IPS DF 6.9 (cell line): ENCODE measurements at regions not wholly inside any gene's neighbourhood (a gene's known extent, or its start where the extent isn't known, plus 50 kb on each side); places are given as distances from the start of the nearest gene placed in this dataset.

Experiments used
- DNase-seq: peaks from one replicate; pipeline ENCODE4 v3.0.0-alpha.2; 2013; ENCODE audit warnings: low read depth, low spot score
- H3K27ac ChIP-seq: one replicate; pipeline ENCODE4 v1.5.1; 2013; ENCODE audit warnings: low read length, control low read depth
- H3K27me3 ChIP-seq: 2 replicates; pipeline ENCODE4 v1.6.1; 2013; ENCODE audit warnings: mild to moderate bottlenecking, low read length; ENCODE audit not compliant: control insufficient read depth, insufficient read depth
- H3K36me3 ChIP-seq: 2 replicates; pipeline ENCODE4 v1.6.1; 2013; ENCODE audit warnings: low read length; ENCODE audit not compliant: control insufficient read depth, insufficient read depth
- H3K4me1 ChIP-seq: 2 replicates; pipeline ENCODE4 v1.6.1; 2013; ENCODE audit warnings: low read length; ENCODE audit not compliant: control insufficient read depth, insufficient read depth
- H3K4me3 ChIP-seq: 2 replicates; pipeline ENCODE4 v1.5.1; 2013; ENCODE audit warnings: mild to moderate bottlenecking, low read length
- H3K9me3 ChIP-seq: 2 replicates; pipeline ENCODE4 v1.6.1; 2013; ENCODE audit warnings: low read length, inconsistent platforms; ENCODE audit not compliant: control insufficient read depth, insufficient read depth
- WGBS: extraction: QIAGEN DNeasy Blood & Tissue Kit; methylation state at CpG from one replicate; pipeline ENCODE4 v1.1.7; 2013; ENCODE audit warnings: mixed read lengths, missing lambda C conversion rate; ENCODE audit not compliant: insufficient read length, insufficient coverage; 5-methylcytosine and 5-hydroxymethylcytosine counted together

- Histone ChIP-seq H3K9me3 (no peaks in the 10 kb centered on the region), H3K27ac (no peak overlapping the region), H3K36me3 (no peaks in the 10 kb centered on the region), H3K4me1 (no peaks in the 10 kb centered on the region), H3K27me3 (no peaks in the 10 kb centered on the region), H3K4me3 (no peak overlapping the region)
- WGBS, result no CpG with 5 or more reads among the region's 5 CpGs
- DNase-seq, result no peak
These were observed 283.3 kb upstream of the ANKRD55 start for GRCh38 chr5:56516441-56516840.

DNA sequence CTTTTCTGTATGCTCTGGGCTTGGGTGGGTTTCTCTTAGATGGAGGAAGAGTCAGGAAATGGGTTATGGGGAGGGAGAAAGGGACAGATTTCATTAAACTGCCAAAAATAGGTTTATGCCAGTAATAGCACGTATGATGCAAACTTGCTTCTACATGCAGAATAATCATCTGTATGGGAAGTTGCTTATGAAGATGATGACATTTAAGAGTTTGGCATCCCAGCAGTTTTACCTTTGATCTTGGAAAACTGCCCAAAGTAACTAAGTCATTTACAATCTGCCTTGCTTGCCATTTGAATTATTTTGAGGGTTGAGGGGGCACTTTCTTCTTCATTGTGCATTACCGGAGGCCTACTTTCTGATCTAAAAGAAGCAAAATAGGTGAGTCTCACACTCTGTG lies 282.9 kb upstream of the ANKRD55 start:
- Histone ChIP-seq H3K27ac (no peak overlapping the region), H3K9me3 (no peaks in the 10 kb centered on the region), H3K36me3 (no peaks in the 10 kb centered on the region), H3K4me1 (no peaks in the 10 kb centered on the region), H3K27me3 (no peaks in the 10 kb centered on the region), H3K4me3 (no peak overlapping the region)
- no CpG with 5 or more reads among the region's 2 CpGs for WGBS
- DNase-seq, result no peak

DNA sequence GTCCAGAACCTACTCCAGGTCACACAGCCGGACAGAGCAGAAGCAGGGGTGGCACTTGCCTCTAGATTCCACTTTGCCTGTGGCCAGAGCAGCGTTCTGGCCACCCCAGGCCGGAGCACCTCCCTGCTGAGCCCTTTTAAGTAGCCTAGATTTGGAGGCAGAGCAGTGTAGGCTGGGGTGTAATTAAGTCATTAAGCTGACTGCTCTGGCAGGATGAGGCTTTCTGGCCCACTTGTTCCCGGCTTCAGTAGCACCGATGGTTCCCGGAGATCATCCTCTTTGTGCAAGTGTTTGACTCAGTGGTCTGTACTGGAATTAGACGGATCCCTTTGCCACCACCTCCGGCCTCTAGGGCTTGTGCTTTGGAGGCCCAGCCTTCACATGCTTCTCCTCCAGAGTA lies 281.9 kb upstream of the ANKRD55 start:
- no CpG with 5 or more reads among the region's 8 CpGs for WGBS
- H3K4me3 ChIP-seq, result no peak overlapping the region
- no peaks in the 10 kb centered on the region for H3K36me3 ChIP-seq
- H3K4me1 ChIP-seq, result no peaks in the 10 kb centered on the region
- no peaks in the 10 kb centered on the region for H3K27me3 ChIP-seq
- no peak overlapping the region for H3K27ac ChIP-seq
- no peak for DNase-seq
- H3K9me3 ChIP-seq, result no peaks in the 10 kb centered on the region

- H3K36me3 ChIP-seq, result no peaks in the 10 kb centered on the region
- H3K4me1 ChIP-seq, result no peaks in the 10 kb centered on the region
- no CpG with 5 or more reads among the region's 4 CpGs for WGBS
- no peak overlapping the region for H3K4me3 ChIP-seq
- H3K9me3 ChIP-seq, result no peaks in the 10 kb centered on the region
- no peaks in the 10 kb centered on the region for H3K27me3 ChIP-seq
- DNase-seq, result no peak
- H3K27ac ChIP-seq, result no peak overlapping the region
These were observed 281.1 kb upstream of the ANKRD55 start for GRCh38 chr5:56514245-56514644.

DNA sequence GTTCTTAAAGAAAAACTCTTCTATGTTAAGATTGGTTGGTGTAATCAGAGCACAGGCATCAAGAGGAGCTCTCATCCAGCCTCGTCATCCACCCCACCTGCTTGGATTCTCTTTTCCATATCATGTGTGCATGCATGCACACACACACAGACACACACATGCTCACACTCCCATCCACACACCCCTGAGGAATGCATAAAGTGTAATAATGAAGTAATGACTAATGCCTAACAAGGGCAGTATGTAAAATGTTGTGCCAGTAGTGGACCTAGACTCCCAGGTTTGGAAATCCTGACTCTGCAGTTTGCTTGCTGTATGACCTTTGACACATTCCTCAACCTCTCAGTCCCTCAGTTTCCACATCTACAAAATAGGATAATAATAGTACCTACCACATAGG lies 280.0 kb upstream of the ANKRD55 start:
- no peaks in the 10 kb centered on the region for H3K9me3 ChIP-seq
- no peaks in the 10 kb centered on the region for H3K27me3 ChIP-seq
- no CpG with 5 or more reads among the region's 1 CpG for WGBS

GRCh38 chr5:56512313-56512996 lies 279.3 kb upstream of the ANKRD55 start:
- H3K4me3 ChIP-seq, result no peak overlapping the region
- H3K27ac ChIP-seq, result no peak overlapping the region
- no peaks in the 10 kb centered on the region for H3K9me3 ChIP-seq
- no peaks in the 10 kb centered on the region for H3K36me3 ChIP-seq
- no peaks in the 10 kb centered on the region for H3K27me3 ChIP-seq
- no peaks in the 10 kb centered on the region for H3K4me1 ChIP-seq
- WGBS, result no CpG with 5 or more reads among the region's 6 CpGs
- no peak for DNase-seq

More for the DNA sequence above, 280.0 kb upstream of the ANKRD55 start:
- Histone ChIP-seq H3K4me3 (no peak overlapping the region), H3K36me3 (no peaks in the 10 kb centered on the region), H3K4me1 (no peaks in the 10 kb centered on the region), H3K27ac (no peak overlapping the region)
- DNase-seq, result no peak

- H3K27me3 ChIP-seq, result no peaks in the 10 kb centered on the region
- no CpG with 5 or more reads among the region's 2 CpGs for WGBS
- H3K36me3 ChIP-seq, result no peaks in the 10 kb centered on the region
- DNase-seq, result no peak
- no peak overlapping the region for H3K27ac ChIP-seq
- no peaks in the 10 kb centered on the region for H3K9me3 ChIP-seq
- H3K4me1 ChIP-seq, result no peaks in the 10 kb centered on the region
- H3K4me3 ChIP-seq, result no peak overlapping the region
These were observed 278.3 kb upstream of the ANKRD55 start for GRCh38 chr5:56511326-56511841.

DNA sequence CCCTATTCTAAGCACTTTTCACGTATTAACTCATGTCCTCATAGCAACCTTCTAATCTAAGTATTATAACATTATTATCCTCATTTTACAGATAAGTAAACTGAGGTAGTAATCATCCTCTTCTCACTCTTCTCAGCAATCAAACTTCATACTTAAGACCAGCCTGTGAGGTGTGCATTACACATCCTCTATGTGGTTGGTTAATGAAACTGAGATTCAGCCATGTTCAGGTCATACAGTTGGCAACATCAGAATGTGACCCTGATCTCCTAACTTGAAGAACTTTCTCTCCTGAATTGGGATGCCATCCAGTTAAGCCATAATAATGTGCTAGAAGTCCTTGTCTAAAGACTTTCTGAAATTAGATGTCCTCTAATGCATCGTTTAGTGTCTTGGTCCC lies 275.1 kb upstream of the ANKRD55 start:
- H3K4me1 ChIP-seq, result no peaks in the 10 kb centered on the region
- no peaks in the 10 kb centered on the region for H3K36me3 ChIP-seq
- no peaks in the 10 kb centered on the region for H3K27me3 ChIP-seq
- H3K9me3 ChIP-seq, result no peaks in the 10 kb centered on the region
- DNase-seq, result no peak
- H3K4me3 ChIP-seq, result no peak overlapping the region
- no peak overlapping the region for H3K27ac ChIP-seq
- no CpG with 5 or more reads among the region's 2 CpGs for WGBS

- no peaks in the 10 kb centered on the region for H3K36me3 ChIP-seq
- H3K4me3 ChIP-seq, result no peak overlapping the region
- no peaks in the 10 kb centered on the region for H3K9me3 ChIP-seq
- no peak overlapping the region for H3K27ac ChIP-seq
- no CpG with 5 or more reads among the region's 2 CpGs for WGBS
- no peak for DNase-seq
- no peaks in the 10 kb centered on the region for H3K27me3 ChIP-seq
- H3K4me1 ChIP-seq, result no peaks in the 10 kb centered on the region
These were observed 274.3 kb upstream of the ANKRD55 start for GRCh38 chr5:56507351-56507930.

GRCh38 chr5:56506211-56506965 lies 273.3 kb upstream of the ANKRD55 start:
- DNase-seq, result no peak
- no CpG with 5 or more reads among the region's 4 CpGs for WGBS
- H3K27ac ChIP-seq, result no peak overlapping the region
- H3K36me3 ChIP-seq, result no peaks in the 10 kb centered on the region
- no peaks in the 10 kb centered on the region for H3K9me3 ChIP-seq
- H3K4me3 ChIP-seq, result no peak overlapping the region
- no peaks in the 10 kb centered on the region for H3K4me1 ChIP-seq
- no peaks in the 10 kb centered on the region for H3K27me3 ChIP-seq
